Hematopoietic multipotent progenitor cell treated with erythropoietin and hydrocortisone succinate and interleukin-3 and kit ligand, for 17 days (in vitro differentiated cells): ENCODE measurements at regions not wholly inside any gene's neighbourhood (a gene's known extent, or its start where the extent isn't known, plus 50 kb on each side); places are given as distances from the start of the nearest gene placed in this dataset.
"Not testable (repeated sequence)": the region's sequence is repeated elsewhere in the genome, so short reads cannot be mapped to it uniquely, and the experiment has no call there.

Experiments
- DNase-seq: peaks from one replicate; pipeline ENCODE4 v3.0.0-alpha.2; 2015; ENCODE audit warnings: low spot score

DNA sequence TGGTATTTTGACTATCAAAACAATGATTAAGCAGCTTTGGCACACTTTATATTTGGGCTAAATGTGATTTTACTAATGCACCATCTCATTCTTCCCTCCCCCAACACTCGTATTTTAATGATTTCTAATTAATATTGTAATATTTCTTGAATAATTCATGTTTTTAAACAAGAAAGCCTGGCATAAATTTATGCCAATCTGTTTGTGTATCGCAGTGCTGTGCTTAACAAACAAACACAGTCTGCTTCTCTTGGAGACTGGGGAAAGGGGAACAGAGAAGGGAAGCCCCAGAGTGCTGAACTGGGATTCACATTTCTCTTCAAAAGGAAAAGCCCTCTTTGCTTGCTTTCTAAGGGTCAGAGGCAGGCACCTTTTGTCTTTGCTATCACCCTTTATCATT lies 496.9 kb upstream of the STXBP6 start:
- DNase-seq: no peak

DNA sequence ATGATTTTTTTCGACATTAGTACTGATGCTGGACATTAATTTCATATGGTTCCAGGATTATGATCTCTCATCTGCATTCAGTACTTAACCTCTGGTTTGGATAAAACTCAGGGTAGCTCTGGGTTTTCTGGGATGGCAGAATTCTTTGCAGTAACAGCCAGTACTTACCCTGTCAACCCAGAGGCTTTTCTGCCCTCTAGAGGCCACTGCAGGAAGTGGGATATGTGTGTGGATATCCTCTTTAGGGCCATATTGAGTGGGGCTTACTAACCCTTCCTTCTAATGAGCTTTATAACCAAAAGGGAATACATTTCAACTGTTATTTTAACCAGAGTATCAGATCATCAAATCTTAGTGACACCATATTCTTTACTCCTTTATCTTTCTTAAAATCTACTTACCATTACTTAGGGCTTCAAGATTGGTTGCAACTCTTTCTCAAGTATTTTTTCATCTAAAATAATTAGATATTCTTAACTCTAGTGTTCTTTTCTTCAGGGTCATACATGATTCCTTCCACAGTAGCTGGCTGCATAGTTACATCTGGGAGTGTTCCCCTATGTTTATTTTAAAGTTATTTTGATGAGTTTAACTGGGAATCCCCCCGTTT lies 488.0 kb upstream of the STXBP6 start:
- DNase-seq: no peak

DNA sequence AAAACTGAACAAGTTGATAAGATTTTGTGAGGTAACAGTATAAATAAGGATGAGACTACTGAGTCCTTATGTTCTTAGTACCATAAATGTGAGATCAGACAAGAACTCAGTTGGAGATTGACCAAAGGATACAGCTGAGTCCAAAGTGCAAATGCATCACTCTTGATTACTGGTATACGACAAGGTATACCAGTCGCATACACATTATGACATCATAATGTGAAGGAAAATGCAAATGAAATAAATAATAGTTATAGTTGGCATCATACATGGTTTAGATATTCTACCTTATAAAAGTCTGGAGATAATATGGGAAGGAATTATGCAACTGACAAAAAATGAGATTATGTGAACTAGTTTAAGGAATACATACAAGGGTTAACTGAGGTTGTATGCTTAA lies 476.3 kb upstream of the STXBP6 start:
- DNase-seq: no peak

DNA sequence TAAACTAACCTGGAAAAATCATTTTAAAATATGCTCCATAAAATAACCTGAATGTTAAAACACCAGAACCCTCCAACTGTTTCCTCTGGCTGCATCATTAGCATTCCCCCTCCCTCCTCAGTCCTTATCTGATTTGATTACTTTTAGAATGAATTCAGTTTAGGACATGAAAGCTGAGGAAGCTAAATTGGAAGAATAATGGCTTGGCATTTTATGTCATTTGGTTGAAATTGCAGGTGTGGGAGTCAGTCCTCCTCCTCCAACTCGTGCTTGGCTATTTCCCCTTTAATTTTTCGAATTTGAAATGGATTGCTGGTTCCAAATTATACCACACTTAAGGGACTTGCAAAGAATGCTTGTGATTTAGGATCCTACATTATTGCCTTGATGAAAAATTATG lies 473.0 kb upstream of the STXBP6 start:
- no peak for DNase-seq

DNA sequence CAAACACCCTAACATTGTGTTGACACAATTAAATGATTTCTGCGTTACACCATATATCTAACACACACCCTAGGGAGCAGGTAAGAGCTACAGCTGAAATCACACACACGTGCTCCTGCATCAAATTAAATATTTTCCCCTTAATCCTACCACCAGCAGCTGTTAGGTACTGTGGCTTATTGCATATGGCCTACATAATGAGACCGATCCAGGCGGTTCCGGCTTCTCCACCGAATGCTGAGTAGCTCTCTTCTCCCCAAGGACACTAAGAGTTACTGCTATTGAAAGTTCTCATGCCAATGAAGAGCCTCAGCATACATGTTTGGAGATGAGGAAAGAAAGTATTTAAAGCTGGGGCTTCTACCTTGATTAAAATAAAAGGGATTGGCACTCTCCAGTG lies 472.2 kb upstream of the STXBP6 start:
- DNase-seq: no peak

DNA sequence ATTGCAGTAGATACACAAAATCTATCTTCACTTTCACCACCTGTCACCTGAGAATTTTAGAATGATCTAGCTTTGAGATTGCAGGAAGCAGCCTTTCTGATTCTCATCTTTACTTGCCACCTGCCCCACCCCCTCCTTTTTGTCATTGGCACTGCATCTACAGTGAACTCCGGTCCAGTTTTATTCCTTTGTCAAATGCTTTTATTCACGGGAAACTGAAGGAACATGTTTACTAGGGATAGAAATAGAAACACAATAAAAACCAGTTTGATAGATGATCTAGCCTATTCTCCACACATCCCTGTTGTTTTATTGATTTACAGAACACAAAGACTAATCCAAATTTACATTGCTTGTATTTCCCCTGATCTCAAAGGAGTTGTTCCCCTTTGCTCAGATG lies 471.7 kb upstream of the STXBP6 start:
- DNase-seq: no peak

DNA sequence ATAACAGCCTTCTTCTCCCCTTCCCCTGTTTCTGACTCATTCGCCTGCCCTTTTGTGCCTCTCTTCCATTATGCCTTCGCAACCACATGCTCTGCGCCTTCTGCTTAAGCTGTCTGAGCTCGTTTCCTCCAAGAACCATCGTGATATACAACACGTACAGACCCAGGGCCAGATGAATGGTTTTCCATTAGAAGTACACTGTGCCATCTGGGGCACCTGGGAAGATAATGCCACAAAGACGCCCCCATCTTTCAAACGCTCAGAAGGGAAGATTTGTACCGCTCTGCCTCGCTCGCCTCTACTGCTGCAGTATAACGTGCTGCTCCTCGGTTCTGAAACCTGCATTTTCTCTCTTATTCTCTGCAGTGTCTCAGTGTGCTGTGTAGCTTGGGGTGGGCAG lies 470.9 kb upstream of the STXBP6 start:
- no peak for DNase-seq

DNA sequence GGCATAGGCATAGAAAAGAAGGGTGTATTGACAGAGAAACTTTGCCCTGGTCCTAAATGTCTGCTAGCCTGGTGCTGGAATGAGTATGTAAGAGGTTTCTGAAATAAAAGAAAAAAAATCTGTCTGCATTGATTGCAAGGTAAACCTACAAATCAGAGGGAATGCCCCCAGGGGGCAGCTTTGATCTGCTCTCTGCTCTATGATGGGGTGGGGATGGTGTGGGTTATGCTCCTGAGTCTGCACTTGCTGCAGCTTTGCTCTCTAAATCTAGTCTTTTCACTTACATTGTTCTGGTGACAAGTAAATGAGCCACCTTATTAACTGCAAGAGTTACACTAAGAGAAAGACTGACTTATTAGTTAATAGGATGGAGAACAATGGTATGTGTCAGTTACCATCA lies 468.4 kb upstream of the STXBP6 start:
- DNase-seq: no peak

DNA sequence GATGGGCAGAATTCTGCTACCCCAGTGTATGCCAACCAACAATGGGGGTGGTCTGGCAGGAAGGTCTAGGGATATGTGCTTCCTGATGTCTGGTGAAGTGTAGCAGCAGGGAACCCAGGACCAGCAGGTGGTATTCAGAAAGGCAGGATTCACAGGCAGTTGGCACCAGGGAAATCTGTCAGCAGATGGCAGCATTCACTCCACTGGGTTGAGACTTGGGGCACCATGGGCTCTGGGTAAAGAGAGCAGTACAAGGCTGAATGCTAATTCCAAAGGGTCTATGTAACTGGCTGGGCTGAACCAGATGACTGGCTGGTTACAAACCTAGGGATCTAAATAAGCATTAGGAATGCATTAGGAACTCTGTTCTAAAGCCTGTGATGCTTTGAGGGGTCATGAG lies 466.9 kb upstream of the STXBP6 start:
- DNase-seq: no peak

DNA sequence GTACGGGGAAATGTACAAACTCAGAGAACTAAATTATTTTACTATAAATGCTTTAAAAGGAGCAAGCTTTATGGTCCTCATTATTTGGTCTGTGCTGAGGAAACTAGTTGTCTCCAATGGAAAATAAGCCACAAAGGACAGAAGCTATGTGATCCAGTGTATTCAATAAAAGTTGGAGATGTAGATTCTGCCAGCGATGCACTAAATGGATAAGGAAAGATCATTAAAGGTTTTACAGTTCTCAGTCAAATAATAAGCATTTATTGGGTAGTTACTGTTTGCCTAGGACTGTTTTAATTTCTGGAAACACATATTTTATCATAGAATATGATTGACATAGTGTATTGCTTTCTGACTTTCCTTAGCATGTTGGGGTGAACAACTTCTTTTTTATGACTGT lies 458.9 kb upstream of the STXBP6 start:
- DNase-seq: no peak

DNA sequence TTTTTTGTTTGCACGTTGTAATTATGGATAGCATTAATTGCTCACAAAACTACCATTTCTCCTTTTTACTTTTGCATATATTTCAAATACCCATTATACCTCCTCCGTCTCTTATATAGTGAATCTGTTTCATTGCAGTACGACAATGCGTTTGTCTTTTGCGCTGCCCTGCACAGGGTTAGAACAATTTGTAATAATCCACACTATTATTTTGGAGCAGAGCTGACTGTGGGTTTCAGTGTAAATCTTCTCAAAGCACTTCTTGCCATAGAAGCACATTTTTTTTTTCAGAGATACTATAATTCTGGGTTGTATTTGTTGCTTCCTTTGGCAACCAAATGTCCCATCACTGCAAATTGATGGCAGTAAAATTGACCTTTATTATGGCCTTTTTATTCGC lies 451.8 kb upstream of the STXBP6 start:
- DNase-seq: no peak

DNA sequence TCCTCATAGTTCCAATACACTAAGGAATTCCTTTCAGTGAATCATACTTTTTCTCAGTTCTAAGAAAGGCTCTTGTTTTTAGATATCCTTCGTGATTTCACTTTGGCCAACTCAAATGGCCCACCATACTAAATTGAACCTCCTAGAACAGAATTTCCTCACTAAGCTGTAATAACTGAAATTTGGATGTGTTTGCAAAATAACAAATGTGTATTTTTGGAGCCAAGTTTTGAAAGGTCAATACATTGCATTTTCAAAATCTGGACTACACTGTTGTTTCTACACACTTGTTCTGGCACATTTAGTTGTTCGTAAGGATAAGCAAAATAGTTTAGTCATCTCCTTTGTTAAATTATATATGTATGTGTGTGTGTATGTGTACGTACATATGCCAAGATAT lies 439.0 kb upstream of the STXBP6 start:
- DNase-seq: no peak

DNA sequence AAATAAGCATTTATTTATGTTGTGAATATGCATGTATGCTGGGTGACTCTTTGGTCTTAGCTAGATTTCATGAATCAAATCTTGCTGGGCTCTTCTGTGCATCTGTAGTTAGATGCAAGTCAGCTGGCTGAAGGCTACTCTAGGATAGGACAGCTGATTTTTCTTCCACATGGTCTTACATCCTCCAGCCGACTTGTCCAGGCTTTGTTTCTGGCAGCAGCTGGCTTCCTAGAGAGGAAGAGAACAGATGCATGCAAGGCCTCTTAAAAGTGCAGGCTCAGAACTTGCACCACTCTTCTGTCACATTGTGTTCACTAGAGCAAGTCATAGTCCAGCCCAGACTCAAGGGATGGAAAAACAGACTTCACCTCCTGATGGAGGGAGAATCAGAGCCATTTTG lies 435.4 kb upstream of the STXBP6 start:
- DNase-seq: no peak

DNA sequence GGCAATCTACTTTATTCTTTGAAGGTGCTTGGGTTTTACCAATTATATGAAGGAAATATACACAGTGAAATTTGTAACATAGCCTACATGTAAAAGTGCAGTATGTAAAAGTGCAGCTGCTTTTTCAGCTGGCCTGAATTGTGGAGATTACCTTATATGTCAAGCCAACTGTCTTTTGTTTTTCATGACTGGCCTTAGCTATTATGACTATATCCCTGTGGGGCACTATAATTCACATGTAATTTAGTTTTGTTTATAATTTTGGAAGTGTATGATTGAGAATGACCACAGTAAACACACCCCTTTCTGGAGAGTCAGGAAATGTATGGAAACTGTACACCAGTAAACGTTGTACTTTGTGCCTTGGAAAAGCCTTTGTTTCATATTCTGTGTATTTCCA lies 435.0 kb upstream of the STXBP6 start:
- no peak for DNase-seq

DNA sequence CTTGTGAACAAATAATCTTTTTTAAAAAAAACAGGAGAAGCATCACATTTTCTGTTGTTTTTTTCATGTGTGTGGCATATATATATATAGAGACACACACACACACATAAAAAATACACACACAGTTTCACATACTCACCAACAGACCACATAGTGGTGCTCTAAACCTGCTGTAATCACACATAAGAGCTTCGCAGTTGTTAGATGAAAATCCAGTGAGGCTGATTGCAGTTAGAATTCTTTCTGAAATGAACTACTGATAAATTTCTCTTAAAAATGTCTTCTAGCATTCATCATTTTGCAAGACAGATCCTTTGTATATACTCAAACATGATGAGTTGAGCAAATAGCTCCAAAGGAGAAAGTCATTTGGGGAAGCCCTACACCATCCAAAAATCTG lies 434.3 kb upstream of the STXBP6 start:
- no peak for DNase-seq

DNA sequence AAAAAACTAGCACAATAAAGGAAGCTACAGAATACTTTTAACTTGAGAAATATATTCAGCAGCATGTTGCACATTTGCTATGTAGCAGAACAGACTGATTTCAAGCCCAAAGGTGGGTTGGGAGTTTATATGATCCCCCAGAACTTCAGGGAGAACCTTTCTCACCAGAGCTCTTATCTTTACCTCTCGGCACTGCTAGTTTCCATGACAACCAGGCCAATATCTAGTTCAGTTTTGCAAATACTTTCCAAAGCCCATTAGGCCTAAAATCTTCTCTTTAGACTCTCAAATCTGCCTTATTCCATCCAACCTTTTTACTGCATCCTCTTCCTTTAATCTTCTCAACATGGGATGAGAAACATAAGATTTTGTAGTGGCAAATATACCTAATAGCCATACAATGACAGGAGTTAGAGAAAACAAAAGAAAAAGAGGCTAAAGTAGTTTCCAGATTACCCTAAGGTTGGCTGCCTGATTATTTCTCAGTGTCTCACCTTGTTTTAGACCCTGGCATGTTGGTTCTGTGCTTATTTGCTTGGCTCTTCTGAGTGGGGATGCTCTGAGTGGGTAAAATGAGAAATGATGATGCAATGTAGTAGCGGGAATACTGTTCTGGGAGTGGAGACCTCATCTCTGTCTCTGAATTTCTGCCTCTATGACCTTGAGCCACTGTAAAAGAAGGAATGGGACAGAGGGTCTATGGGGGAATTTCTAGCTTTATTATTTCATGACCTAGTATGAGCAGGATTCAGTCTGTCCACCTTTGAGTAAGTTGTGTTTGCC lies 427.6 kb upstream of the STXBP6 start:
- DNase-seq: no peak

DNA sequence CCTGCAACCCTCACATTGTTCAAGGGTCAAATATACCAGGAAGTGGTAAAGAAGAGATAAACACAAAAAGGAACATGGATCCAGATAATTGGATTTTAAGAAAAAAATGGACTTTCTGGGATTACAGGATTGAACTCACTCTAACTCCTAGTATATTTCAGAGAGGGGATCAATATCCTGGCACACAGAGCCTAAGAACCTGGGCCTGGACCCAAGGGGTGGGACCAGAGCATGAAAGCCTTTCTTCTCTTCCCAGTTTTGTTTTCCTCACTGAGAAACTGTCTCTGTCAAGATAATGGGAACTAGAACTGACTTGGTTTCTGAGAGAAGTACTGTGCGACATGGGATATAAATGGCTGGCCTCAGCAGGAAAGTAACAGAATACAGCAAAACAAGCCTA lies 422.8 kb upstream of the STXBP6 start:
- no peak for DNase-seq

DNA sequence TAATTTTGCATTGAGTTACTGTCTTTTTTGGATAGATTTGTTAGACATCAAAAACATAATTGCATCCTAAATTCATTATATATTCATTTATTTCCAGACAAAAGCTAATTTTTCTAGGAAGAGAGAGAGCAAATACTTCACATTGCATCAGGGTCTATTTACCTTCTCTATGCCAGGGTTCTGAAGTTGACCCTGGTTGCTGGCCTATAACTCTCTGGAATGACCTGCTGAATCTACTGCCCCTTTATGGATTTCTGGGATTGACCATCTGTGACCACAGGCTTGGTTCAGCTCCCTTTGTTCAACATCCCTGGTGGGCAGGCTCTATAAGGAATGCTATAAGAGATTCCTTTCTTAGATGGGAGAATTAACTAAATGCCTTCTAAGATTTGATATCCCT lies 414.8 kb upstream of the STXBP6 start:
- DNase-seq: no peak

DNA sequence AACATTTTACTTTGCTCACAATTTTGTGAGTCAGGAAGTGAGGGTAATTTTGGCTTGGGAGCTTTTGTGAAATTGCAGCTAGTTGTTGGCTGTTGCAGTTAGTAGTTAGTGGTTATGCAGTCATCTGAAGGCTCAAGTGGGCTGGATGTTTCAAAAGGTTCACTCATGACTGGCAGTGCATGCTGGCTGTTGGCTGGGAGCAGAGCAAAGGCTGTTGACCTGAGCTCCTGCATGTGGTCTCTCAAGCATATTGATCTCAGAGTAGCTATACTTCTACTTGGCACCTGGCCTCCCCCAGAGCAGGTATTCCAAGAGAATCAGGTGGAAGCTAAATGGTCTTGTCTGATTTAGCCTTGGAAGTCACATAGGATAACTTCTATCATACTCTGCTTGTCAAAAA lies 414.1 kb upstream of the STXBP6 start:
- no peak for DNase-seq

DNA sequence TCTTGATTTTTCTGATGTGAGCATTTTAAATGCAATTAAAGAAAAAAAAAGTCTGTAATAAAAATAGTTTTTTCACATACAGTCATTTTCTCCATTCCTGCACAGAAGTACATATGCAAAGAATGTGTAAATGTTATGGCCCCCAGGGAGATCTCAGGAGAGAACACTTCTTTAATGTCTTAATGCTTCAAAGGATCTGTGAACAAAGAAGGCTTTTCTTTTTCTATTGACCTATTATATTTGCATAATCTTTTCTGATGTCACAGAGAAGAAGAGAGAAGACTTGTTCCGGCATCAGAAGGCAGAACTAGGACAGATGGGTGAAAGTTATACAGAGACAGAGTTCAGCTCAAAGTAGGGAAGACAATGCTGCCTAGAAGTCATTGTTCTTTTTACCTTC lies 413.5 kb upstream of the STXBP6 start:
- DNase-seq: no peak

DNA sequence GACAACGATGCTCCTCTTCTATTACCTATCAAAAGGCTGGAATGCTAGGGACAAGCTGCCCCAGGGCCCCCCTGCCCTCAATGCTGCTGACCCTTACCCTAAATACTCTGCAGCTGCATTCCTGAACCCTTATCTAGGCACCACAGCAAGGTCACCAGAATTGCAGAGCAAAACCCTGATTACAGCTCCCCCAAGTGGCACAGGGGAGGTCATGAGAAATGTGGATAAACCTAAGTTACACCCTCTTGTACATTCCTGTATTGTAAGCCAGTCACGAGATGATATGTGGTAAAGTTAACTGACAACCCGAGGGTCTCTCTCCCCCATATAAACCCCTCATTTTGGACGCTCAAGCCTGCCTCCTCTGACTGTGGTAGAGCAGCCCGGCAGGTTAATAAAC lies 411.8 kb upstream of the STXBP6 start:
- DNase-seq: no peak

DNA sequence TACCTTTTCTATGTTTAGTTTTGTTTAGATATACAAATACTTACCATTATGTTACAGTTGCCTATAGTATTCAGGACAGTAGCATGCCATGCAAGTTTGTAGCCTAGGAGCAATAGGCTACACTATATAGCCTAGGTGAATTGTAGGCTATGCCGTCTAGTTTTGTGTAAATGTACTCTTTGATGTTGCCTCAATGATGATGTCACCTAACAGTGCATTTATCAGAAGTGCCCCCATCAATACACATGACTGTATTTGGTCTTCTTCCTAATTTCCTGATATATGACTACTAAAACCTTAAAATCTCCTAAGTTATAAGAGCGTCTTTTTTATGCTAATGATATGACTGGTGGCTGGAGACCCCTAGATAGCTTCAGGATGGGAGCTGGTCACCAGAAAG lies 394.4 kb upstream of the STXBP6 start:
- DNase-seq: no peak

DNA sequence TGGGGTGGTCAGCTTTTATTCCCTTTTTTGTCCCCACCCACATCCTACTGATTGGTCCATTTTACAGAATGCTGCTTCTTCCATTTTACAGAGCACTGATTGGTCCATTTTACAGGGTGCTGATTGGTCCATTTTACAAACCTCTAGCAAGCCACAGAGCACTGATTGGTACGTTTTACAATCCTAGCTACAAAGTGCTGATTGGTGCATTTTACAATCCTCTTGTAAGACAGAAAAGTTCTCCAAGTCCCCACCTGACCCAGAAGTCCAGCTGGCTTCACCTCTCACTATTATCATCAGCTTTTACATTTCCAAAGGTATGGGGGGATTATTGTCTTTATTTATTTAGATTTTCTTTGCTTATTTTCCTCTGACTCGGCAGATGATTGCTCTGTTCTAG lies 390.4 kb upstream of the STXBP6 start:
- not testable (repeated sequence) for DNase-seq

DNA sequence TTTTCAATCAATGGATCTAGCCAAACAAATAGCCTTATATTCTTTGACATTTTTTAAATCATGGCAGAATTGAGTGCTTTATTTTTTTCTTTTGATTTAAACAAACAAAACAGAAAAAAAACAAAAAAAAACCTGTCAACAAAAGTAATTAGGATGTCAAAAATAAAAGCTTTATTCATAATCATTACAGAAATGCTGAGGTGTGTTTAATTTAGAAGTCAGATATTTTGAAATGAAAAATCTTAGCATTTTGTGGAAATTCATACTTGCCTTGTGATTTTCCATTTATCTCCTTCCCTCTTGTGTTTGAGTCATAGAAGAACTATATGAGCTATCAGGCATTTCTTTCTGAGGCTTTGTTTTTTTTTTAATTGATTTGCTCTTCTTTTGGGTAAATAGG lies 387.0 kb upstream of the STXBP6 start:
- DNase-seq: no peak
